ENCODE measurements at regions not wholly inside any gene's neighbourhood (a gene's known extent, or its start where the extent isn't known, plus 50 kb on each side); places are given as distances from the start of the nearest gene placed in this dataset.

- TF ChIP-seq GABPA (IDR thresholded peaks at IDR 0.05; ENCODE audit: borderline replicate concordance, insufficient read depth, low read length) (no peak), CHD2 (IDR thresholded peaks at IDR 0.05; ENCODE audit: low read length) (no peak), SP4 (IDR thresholded peaks at IDR 0.05; ENCODE audit: low read length) (no peak), CEBPB (IDR thresholded peaks at IDR 0.05; ENCODE audit: low read depth, low read length) (no peak)
Measured at GRCh38 chr3:193842832-193843473, 249.9 kb downstream of the OPA1 start (continued).

Measured in H1 (cell line).